HG03095 (cell line): ENCODE measurements at regions not wholly inside any gene's neighbourhood (a gene's known extent, or its start where the extent isn't known, plus 50 kb on each side); places are given as distances from the start of the nearest gene placed in this dataset.
"Not testable (repeated sequence)": the region's sequence is repeated elsewhere in the genome, so short reads cannot be mapped to it uniquely, and the experiment has no call there.

Experiments
- ATAC-seq: cut with Tn5 transposase; IDR thresholded peaks from one replicate; pipeline ENCODE4 v1.9.1; 2021; ENCODE audit warnings: moderate library complexity; ENCODE audit not compliant: unreplicated experiment

DNA sequence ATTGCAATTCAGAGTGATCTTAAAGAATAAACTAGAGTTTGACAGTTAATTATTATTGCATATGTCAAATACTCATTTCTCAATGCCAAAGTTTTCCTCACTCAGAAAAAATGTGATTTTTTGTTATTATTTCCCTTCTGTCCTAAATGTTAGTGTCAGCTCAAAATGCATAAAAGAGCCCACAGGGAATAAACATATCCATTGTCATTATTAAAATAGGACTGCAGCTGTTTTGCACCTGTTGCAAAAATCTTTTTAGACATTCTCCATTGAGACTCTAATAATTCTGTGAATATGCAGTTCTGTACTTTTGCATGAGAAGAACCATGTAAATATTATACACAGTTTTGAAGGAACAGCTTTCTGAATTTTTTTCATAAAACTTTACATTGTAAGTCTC lies 540.0 kb upstream of the SLC39A10 start:
- ATAC-seq, result no peak

DNA sequence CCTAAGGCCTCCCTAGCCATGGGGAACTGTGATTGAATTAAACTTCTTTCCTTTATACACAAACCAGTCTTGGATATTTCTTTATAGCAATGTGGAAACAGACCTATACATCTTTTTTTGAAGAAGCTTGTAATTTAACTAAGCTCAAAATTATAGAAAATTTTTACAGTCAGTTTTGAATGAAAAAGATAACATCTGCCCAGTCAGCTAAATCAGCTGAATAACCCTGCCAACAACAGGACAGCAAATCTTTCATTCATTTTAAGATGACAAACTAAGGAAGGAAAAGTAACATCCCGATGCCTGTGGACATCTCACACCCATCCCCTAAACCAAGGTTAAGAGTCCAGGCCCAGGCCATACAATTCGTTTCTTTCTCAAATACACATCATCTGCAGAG lies 541.3 kb upstream of the SLC39A10 start:
- ATAC-seq, result no peak

DNA sequence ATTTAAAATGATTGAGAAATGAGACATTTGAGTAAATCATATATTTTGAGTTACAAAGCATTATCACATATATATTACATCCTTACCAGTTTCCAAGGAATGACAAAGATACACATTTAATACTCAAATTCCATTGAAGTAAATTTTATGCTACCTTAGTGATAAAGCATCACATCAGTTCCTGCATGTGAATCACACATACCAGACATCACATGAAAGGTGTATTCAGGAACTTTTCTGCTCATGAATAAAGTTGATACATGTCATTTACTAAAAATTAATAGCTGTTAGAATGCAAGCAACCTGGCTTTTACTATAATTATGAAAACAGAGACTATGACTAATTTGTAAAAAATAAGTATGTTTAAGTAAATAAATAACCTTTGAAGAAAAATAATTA lies 548.8 kb upstream of the SLC39A10 start:
- ATAC-seq, result no peak

GRCh38 chr2:195106681-195107380 lies 550.2 kb upstream of the SLC39A10 start:
- ATAC-seq, result no peak

- ATAC-seq, result no peak
These were observed 551.4 kb upstream of the SLC39A10 start for GRCh38 chr2:195105581-195105980.

GRCh38 chr2:195094330-195094729 lies 562.7 kb upstream of the SLC39A10 start:
- ATAC-seq, result no peak

DNA sequence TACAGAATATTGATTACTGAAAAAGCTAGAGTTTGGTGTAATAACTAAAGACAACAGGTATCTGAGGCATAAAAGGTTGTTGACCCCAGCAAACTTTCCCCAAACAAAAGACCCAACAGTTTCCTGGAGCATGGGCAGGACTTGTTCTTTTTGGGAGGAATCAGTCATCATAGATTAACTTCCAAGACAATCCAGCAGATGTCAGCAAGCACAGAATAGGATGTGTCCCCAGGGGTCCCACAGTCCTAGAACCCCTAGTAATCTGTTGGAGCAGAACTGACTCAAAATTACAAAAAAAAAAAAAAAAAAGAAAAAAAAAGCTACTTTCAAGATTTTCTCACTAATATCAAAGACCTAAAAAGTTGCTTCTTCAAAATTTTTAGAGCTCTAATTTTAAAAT lies 564.7 kb upstream of the SLC39A10 start:
- ATAC-seq, result no peak

- not testable (repeated sequence) for ATAC-seq
These were observed 584.2 kb upstream of the SLC39A10 start for GRCh38 chr2:195072806-195073205.

DNA sequence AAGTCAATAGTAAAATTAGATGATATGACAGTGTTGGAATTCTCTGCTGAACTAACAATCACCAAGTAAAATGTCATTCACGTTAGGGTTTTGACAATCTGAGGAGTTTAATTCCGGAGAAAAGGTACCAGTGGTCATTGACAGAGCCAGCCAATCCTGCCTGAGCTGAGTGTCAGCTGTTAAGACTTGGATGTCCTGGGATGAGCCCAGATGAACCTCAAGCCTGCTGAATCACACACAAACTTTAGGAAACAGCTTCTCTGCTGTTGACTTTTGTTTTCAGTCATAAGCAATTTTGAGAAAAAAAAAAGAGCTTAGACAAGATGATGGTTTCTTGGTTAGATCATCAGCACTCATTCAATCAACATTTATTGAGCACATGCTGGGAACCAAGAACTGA lies 600.0 kb upstream of the SLC39A10 start:
- no peak for ATAC-seq

- no peak for ATAC-seq
These were observed 601.0 kb upstream of the SLC39A10 start for GRCh38 chr2:195055996-195056395.

GRCh38 chr2:195051401-195051800 lies 605.6 kb upstream of the SLC39A10 start:
- ATAC-seq, result no peak

GRCh38 chr2:195049372-195050031 lies 607.5 kb upstream of the SLC39A10 start:
- peak; percentile 73 for ATAC-seq

DNA sequence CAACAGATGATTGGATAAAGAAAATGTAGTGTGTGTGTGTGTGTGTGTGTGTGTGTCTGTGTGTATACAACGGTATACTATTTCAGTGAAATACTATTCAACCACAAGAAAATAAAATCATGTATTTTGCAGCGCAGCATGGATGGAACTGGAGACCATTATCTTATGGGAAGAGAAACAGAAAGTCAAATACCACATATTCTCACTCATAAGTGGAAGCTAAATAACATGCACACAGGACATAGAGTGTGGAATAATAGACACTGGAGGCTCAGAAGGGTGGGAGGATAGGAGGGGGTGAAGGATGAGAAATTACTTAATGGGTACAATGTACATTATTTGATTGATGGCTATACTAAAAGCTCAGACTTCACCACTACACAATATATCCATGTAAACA lies 609.1 kb upstream of the SLC39A10 start:
- ATAC-seq, result no peak

DNA sequence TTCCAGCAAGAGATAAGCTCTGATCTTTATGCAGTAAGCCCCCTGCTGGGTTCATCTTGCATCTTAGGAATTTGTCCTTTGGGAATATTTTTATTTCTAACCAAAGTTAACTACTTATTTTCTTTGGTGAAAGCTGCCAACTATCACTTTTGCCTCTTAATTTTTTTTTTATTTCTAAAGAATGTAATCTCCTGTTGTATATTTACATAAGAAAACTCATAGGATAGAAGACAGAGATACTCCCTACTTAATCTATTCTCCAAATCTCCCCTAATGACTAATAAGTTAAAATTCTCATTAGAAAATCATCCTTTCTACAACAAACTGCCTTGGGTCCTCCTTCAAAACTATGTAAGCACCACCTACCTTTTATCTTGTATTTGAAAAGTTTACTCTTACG lies 612.2 kb upstream of the SLC39A10 start:
- ATAC-seq, result no peak

DNA sequence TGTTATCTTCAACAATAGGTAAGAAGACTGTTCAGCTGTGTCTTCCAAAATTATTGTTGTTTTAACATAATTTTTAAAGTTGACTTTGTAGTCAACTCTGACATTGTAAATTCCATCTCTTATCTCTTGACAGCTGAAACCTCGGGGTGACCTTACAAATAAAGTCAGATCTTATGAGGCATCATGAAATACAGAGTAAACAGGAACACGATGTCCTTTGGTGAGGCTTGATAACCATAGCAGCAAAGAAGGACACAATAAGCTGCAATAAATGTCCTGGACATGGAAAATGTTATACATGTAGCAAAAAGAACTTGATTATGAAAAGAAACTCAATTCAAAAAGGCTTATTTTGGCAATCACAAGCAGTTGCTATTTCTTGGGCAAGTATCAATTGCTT lies 618.9 kb upstream of the SLC39A10 start:
- no peak for ATAC-seq

DNA sequence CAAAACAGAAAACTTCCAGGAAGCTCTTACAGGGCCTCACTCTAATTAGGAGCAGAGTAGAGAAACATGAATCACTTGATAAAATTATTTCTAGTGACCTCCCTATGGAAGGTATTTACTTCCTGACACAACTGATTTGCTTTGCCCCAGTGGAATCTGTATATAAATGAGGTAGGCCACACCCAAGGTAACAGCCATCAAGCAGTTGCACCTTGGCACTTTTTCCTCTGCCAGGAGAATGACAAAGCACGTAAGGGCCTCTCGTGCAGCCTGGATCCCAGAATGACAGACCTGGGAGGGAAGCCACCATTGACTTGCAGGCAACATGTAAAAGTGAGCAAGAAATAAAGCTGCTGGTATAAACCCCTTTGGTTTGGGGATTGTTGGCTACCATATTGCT lies 620.0 kb upstream of the SLC39A10 start:
- no peak for ATAC-seq

- ATAC-seq, result no peak
These were observed 625.6 kb upstream of the SLC39A10 start for GRCh38 chr2:195031411-195031810.

GRCh38 chr2:195029804-195030654 lies 627.0 kb upstream of the SLC39A10 start:
- no peak for ATAC-seq

DNA sequence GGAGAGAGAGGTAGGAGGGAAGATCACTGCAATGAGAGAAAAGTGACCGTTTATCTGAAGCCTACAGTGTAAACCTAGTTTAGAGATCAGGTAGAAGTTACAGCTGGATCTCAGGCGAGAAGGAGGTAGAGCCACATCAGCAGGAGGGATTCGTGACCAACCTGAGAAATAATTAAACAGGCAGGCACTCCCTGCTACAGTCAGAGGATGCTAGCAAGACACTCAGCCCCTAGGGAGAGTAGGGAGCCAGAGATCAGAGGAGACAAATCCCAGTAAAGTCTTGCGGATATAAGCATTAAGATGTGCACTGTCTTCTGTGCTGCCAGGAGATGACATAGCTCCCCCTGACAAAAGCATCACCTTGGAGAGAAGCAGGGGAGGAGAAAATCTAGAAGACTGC lies 629.1 kb upstream of the SLC39A10 start:
- no peak for ATAC-seq

GRCh38 chr2:195026261-195026660 lies 630.8 kb upstream of the SLC39A10 start:
- no peak for ATAC-seq

- ATAC-seq, result no peak
These were observed 634.6 kb upstream of the SLC39A10 start for GRCh38 chr2:195022508-195022830.
